HEK293T (cell line): ENCODE measurements at regions not wholly inside any gene's neighbourhood (a gene's known extent, or its start where the extent isn't known, plus 50 kb on each side); places are given as distances from the start of the nearest gene placed in this dataset.

Experiments used
- CTCF ChIA-PET: fragments of 350-600 bp; formaldehyde crosslinking; extraction: SDS; loops from one replicate; lab custom pipeline; 2021; ENCODE audit warnings: antibody characterized with exemption, inconsistent platforms; lab: Yijun Ruan, JAX
- POLR2A ChIA-PET: fragments of 350-600 bp; formaldehyde crosslinking; extraction: SDS; loops from one replicate; lab custom pipeline; 2020; ENCODE audit warnings: antibody characterized with exemption, inconsistent platforms; lab: Yijun Ruan, JAX
- DNase-seq: peaks from one replicate; pipeline ENCODE4 v3.0.0; 2012; ENCODE audit warnings: mixed read lengths; ENCODE audit errors: extremely low spot score
- ARNT ChIP-seq: fragments of 450-650 bp; IDR thresholded peaks from 2 replicates; pipeline ENCODE4 v1.6.1; 2017; ENCODE audit warnings: mild to moderate bottlenecking
- BHLHE40 ChIP-seq: fragments of 450-650 bp; IDR thresholded peaks from 2 replicates; pipeline ENCODE4 v1.6.1; 2016; ENCODE audit warnings: mild to moderate bottlenecking, moderate library complexity, borderline replicate concordance
- CTBP1 ChIP-seq: fragments of 450-650 bp; IDR thresholded peaks from 2 replicates; pipeline ENCODE4 v1.6.1; 2016; ENCODE audit warnings: borderline replicate concordance
- ELF4 ChIP-seq: fragments of 450-650 bp; IDR thresholded peaks from 2 replicates; pipeline ENCODE4 v1.6.1; 2017; ENCODE audit warnings: antibody characterized with exemption
- FOXA1 ChIP-seq: fragments of 450-650 bp; IDR thresholded peaks from 2 replicates; pipeline ENCODE4 v1.6.1; 2016; ENCODE audit warnings: mild to moderate bottlenecking
- FOXK2 ChIP-seq: fragments of 450-650 bp; IDR thresholded peaks from 2 replicates; pipeline ENCODE4 v1.6.1; 2016; ENCODE audit warnings: mild to moderate bottlenecking
- FOXM1 ChIP-seq: fragments of 450-650 bp; IDR thresholded peaks from 2 replicates; pipeline ENCODE4 v1.6.1; 2017; ENCODE audit warnings: mild to moderate bottlenecking, borderline replicate concordance
- HDGF ChIP-seq: fragments of 450-650 bp; IDR thresholded peaks from 2 replicates; pipeline ENCODE4 v1.6.1; 2017; ENCODE audit warnings: antibody characterized with exemption, borderline replicate concordance
- L3MBTL2 ChIP-seq: fragments of 450-650 bp; conservative IDR thresholded peaks from 2 replicates; pipeline ENCODE4 v1.6.1; 2016; ENCODE audit warnings: mild to moderate bottlenecking
- LEF1 ChIP-seq: fragments of 450-650 bp; IDR thresholded peaks from 2 replicates; pipeline ENCODE4 v1.6.1; 2017; ENCODE audit warnings: mild to moderate bottlenecking, borderline replicate concordance
- NFRKB ChIP-seq: fragments of 450-650 bp; IDR thresholded peaks from 2 replicates; pipeline ENCODE4 v1.6.1; 2016; ENCODE audit warnings: mild to moderate bottlenecking, moderate library complexity
- SP1 ChIP-seq: fragments of 450-650 bp; IDR thresholded peaks from 2 replicates; pipeline ENCODE4 v1.6.1; 2017
- SUZ12 ChIP-seq: fragments of 450-650 bp; IDR thresholded peaks from 2 replicates; pipeline ENCODE4 v1.6.1; 2016; ENCODE audit warnings: mild to moderate bottlenecking
- TARDBP ChIP-seq: fragments of 450-650 bp; IDR thresholded peaks from 2 replicates; pipeline ENCODE4 v1.6.1; 2016
- ZNF384 ChIP-seq: fragments of 450-650 bp; IDR thresholded peaks from 2 replicates; pipeline ENCODE4 v1.6.1; 2016
- TF ChIP-seq, protein P1 (sequence below): fragments of 450-650 bp; IDR thresholded peaks from 2 replicates; pipeline ENCODE4 v1.6.1; 2016

DNA sequence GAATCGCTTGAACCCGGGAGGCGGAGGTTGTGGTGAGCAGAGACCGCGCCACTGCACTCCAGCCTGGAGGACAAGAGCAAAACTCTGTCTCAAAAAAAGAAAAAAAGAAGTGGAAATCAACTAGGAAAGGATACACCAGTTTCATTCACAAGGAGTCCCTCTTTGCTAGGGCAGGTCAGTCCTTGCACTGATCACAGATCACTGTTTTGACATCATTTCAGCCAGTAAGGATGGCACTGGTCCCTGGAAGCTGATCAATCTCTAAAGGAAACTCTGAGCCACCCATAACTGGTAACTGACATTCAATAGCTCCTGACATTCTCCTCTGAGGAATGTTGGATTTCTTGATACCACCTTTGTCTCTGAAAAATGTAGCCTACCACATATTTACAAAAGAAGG lies 243.1 kb upstream of the SLC35B3 start:
- TF ChIP-seq FOXK2 (no peak), FOXM1 (no peak), ZNF384 (no peak), NFRKB (no peak), BHLHE40 (no peak), HDGF (no peak), ARNT (no peak), SUZ12 (no peak), FOXA1 (no peak), LEF1 (no peak), TARDBP (no peak), SP1 (no peak)
- TF ChIP-seq, protein P1, sequence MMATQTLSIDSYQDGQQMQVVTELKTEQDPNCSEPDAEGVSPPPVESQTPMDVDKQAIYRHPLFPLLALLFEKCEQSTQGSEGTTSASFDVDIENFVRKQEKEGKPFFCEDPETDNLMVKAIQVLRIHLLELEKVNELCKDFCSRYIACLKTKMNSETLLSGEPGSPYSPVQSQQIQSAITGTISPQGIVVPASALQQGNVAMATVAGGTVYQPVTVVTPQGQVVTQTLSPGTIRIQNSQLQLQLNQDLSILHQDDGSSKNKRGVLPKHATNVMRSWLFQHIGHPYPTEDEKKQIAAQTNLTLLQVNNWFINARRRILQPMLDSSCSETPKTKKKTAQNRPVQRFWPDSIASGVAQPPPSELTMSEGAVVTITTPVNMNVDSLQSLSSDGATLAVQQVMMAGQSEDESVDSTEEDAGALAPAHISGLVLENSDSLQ: no peak
- ChIA-PET CTCF (no interaction called here), POLR2A (no interaction called here)
- no peak for DNase-seq

GRCh38 chr6:8674126-8674525 lies 238.8 kb upstream of the SLC35B3 start:
- CTCF ChIA-PET: no interaction called here
- TF ChIP-seq FOXM1 (no peak), ARNT (no peak), FOXA1 (no peak), HDGF (no peak), ZNF384 (no peak), CTBP1 (no peak), SP1 (no peak), TARDBP (no peak), BHLHE40 (no peak), LEF1 (no peak), ELF4 (no peak), SUZ12 (no peak), FOXK2 (no peak), NFRKB (no peak), L3MBTL2 (no peak)
- TF ChIP-seq, protein P1: no peak
- no peak for DNase-seq
- POLR2A ChIA-PET: no interaction called here

GRCh38 chr6:8672882-8673281 lies 237.5 kb upstream of the SLC35B3 start:
- ChIA-PET POLR2A (no interaction called here), CTCF (no interaction called here)
- TF ChIP-seq HDGF (no peak), ELF4 (no peak), L3MBTL2 (no peak), FOXA1 (no peak), SUZ12 (no peak), FOXK2 (no peak), TARDBP (no peak), LEF1 (no peak), SP1 (no peak), CTBP1 (no peak)
- no peak for DNase-seq

DNA sequence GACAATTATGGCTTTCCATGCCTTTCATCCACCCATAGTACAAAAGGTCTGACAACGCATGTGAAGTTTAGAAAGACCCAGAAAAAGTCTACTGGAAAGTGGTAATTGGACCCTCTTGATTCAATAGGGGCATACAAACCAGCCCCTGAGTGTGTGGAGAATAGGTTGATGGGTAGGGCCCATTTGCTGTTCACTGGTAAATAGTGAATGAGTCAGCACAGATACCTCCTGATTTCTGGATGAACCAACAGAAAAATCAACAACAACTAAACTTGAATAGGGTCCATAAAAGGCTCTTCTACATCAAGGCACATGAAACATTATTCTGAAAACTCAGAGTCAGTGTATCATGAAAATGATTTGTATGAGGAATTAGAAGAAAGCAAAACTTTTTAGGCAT lies 235.4 kb upstream of the SLC35B3 start:
- DNase-seq: no peak
- ChIA-PET CTCF (no interaction called here), POLR2A (no interaction called here)
- TF ChIP-seq L3MBTL2 (no peak), ELF4 (no peak), HDGF (no peak), ZNF384 (no peak), SUZ12 (no peak), FOXA1 (no peak), BHLHE40 (no peak), FOXK2 (no peak)

- POLR2A ChIA-PET: no interaction called here
- no peak for DNase-seq
- CTCF ChIA-PET: no interaction called here
- TF ChIP-seq FOXA1 (no peak), HDGF (no peak), BHLHE40 (no peak), NFRKB (no peak), TARDBP (no peak), SP1 (no peak), ARNT (no peak), L3MBTL2 (no peak), FOXK2 (no peak), ZNF384 (no peak), LEF1 (no peak), CTBP1 (no peak), FOXM1 (no peak), ELF4 (no peak), SUZ12 (no peak)
- TF ChIP-seq, protein P1: no peak
Measured at GRCh38 chr6:8664700-8665099, 229.4 kb upstream of the SLC35B3 start.

DNA sequence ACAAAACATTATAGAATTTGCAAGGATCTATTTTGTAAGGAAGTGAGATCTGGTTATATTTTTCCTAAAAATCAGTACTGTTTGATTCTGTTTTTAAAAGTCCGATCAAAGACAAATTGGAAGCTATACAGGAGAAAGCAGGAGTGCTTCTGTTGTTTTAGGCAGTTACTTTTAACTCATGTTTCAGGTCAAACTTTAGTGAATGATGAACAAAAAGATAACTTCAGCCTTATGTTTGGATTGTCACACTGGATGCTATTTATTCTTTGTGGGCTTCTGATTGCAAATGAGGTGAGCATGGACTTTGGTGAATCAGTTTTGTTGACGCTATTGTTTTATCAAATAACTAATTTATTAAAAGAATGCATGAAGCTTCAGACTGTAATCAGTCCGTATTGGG lies 228.7 kb upstream of the SLC35B3 start:
- POLR2A ChIA-PET: no interaction called here
- no peak for DNase-seq
- CTCF ChIA-PET: no interaction called here
- TF ChIP-seq FOXA1 (no peak), ARNT (no peak), LEF1 (no peak), FOXM1 (no peak), L3MBTL2 (no peak), NFRKB (no peak), SP1 (no peak), CTBP1 (no peak), ELF4 (no peak), BHLHE40 (no peak), HDGF (no peak), SUZ12 (no peak), FOXK2 (no peak), TARDBP (no peak), ZNF384 (no peak)
- TF ChIP-seq, protein P1: no peak
